GM11168 (cell line): ENCODE measurements at regions not wholly inside any gene's neighbourhood (a gene's known extent, or its start where the extent isn't known, plus 50 kb on each side); places are given as distances from the start of the nearest gene placed in this dataset.
"Not testable (repeated sequence)": the region's sequence is repeated elsewhere in the genome, so short reads cannot be mapped to it uniquely, and the experiment has no call there.

Experiments
- in situ Hi-C: fragments of 300-500 bp; cut with MboI; formaldehyde crosslinking; loops from one replicate; pipeline ENCODE4 v1.12.0; 2022; ENCODE audit warnings: low sequenced_read_pairs; ENCODE audit not compliant: unreplicated experiment

DNA sequence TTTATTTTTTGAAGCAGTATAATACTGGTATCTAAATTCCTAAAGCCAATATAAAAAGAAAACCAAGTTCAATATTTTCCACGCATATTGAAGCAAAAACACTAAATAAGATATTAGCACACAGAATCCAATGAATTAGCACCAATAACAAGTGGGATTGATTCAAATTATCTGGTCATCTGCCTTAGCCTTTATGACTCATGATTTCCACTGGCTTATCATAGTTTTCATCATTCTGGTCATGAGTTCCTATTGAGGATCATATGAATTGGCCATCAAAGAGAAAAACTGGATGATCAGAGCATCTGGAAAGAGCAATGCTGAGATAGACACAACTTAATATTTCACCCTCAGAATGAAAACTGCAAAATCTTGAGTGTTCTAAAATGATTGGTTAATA, 809.9 kb downstream of the MCTP2 start:
- in situ Hi-C loops: no loop called here

DNA sequence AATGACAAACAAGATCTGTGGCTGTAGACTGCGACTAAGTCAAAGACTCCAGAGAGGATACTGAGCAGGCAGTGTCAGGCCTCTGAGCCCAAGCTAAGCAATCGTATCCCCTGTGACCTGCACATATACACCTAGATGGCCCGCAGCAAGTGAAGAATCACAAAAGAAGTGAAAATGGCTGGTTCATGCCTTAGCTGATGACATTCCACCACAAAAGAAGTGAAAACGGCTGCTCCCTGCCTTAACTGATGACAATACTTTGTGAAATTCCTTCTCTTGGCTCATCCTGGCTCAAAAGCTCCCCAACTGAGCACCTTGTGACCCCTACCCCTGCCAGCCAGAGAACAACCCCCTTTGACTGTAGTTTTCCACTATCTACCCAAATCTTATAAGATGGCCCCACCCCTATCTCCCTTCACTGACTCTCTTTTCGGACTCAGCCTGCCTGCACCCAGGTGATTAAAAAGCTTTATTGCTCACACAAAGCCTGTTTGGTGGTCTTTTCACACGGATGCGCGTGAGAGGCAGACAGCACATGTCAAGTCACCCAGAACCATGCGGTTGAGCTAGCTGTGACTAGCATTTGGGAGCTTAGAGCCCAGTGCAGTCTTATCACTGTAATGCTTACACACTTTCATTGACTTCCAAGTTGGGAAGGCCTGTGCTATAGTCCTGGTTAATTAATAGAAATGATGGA, 812.0 kb downstream of the MCTP2 start:
- in situ Hi-C loops: not testable (repeated sequence)

DNA sequence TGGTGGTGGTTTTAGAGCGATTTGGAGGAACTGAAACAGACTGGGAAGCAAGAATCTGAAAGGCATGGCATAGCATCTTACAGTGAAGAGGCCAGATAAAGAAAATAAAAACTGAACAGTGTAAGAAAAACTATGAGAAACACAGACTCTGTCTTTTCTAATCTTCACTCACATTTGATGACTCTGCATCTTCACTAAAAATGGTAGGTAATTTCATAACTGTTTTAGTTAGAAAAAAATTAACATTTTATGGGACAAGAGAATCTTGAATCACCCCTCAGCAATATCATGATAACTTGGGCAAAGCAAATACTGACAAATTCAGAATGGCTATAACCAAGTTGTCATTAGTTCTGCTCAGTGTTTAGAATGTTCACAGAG, 812.6 kb downstream of the MCTP2 start:
- in situ Hi-C loops: no loop called here

DNA sequence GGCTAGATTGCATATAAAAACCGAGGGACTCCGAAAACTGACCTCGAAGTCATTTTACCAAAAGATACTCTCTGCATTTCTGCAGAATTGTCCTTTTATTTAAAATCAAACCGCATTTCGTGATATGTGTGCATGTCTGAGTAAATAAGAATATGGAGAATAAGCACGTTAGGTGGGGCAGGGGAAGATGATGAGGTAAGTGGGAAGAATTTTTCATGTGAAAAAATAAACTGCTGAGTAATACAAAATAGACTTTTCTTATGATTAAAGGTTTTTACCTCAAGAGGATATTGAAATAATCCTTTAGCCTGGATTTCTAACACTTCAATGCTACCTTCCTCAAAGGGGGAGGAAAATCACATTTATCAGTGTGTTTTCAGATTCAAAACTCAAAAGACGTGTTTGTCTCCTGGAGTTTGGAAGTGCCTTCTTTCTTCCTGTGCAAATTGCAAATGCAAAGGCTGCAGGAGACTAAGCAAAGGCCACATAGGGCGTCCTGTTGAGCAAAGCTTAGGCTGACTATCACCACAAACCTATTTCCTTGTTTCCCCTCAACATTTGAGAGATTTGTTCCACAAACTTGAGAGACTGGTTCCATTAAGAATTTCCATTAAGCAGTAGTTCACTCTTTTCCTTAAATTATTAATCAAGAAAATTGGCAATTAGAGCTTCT, 813.5 kb downstream of the MCTP2 start:
- in situ Hi-C loops: no loop called here

DNA sequence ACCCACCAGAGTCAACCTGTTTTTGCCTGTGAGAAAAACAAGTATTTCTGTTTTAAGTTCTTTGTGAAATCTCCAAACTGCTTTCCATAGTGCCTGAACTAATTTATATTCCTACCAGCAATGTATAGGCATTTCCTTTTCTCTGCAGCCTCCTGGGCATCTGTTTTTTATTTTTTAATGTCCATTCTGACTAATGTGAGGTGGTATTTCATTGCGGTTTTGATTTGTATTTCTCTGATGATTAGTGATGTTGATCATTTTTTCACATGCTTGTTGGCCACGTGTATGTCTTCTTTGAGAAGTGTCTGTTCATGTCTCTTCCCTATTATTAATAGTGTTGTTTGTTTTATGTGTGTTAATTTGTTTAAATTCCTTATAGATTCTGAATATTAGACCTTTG, 820.5 kb downstream of the MCTP2 start:
- in situ Hi-C loops: no loop called here

DNA sequence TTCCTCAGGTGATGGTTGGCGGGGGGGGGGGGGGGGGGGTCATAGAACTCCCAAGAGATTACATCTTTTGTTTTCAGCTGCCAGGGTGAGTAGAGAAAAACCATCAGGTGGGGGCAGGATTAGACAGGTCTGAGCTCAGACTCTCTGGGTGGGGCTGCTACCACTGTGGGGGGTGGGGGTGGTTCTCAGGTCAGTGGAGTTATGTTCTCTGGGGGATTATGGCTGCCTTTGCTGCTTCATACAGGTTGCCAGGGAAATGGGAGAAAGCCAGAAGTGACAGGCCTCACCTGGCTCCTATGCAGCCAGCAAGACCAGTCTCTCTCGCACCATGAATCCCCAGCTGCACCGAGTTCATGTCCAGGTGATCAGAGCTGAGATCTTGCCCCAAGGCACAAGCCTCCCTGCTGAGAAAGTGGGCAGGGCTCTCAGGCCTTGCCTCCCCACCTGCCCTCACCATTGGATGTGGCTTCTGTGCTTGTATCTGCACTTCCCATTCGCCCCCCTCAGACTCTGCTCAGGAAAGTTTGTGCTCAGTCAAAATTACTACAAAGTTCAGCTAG, 828.1 kb downstream of the MCTP2 start:
- in situ Hi-C loops: no loop called here

DNA sequence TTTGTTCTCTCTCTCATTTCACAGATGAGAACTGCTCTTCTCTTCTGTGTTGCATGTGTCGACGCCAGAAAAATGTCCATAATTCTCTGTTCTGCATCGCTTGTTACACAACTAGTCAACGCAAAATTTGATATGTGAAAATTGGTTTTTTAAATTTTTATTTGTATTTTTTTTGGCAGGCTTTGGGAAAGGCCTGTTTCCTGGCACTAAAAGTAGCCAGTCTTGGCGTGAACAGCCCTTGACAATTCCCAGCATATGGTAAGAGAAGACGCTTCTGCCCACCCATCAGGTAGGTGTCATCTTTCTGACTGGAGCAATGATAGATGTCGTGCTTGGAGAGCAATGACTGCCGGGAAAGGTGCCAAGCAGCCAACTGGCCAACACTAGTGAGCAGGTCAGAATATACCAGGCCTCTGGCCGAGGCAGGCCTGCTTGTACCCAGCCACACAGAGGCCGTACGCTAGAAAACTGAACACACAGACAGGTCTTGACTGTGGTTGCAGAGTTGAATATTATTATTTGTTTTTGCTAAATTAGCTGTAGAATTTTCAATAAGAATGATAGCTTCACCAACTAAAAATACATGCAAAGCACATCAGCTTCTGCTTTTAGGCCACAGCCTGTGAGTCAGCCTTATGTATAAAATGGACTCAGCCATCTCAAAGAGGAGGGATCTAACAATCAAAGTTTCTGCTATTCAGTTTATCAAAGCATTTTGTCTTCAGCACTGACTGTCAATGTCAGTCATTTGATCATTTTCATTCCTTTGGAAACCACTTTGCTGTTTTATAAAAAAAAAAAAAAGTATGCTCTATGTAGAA, 837.5 kb downstream of the MCTP2 start:
- in situ Hi-C loops: no loop called here

DNA sequence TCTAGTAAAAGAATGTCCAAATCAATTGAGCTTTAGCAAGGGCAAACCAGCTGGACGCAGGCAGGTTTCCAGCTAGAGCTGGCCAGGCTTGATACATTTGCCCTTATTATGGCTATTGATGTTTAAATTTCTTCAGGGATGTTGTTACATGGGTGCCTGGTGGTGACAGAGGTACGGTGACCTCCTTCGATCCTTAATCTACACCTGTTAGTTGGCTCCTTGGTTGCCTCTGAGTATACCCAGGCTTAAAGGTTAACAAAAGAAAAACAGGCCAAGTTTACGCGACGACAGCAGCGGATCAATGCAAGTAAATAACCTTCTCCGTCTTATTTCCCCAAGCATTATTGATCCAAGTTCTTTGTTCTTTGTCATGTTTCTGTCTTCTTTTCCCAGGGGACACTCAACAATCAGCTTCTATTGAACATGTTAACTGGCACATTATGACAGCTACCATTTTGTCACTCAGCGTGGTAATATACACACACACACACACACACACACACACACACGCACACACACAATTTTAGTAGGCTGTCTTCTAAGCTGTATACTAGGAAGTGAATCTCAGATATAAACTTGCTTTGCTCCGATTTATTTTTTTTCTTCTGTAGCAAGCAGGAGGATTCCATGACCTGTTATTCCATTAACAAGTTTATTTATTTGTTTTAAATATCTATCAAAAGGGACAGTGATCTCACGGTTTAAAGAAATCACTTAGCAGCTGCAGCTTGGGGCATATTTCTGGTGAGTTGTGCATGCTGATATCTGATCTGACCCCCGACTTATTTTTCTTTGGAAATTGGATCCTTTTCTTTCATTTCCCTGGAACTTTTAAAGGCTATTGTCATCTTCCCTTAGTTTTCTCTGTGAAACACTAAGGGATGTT, 844.7 kb downstream of the MCTP2 start:
- in situ Hi-C loops: no loop called here

DNA sequence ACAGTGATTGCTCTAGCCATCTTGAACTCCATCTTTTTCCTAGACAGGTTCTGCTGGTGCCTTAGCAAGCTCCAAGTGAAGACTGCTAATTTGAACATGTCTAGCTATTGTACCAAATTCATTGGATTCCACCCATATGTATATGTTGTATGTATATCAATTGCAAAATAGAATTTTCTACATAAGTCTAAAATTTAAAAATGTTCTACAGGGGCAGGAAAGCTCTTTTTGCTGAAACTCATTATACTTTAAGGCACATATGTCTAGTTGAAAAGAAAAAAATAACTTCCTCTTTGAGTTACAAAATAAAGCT, 845.3 kb downstream of the MCTP2 start:
- in situ Hi-C loops: no loop called here

DNA sequence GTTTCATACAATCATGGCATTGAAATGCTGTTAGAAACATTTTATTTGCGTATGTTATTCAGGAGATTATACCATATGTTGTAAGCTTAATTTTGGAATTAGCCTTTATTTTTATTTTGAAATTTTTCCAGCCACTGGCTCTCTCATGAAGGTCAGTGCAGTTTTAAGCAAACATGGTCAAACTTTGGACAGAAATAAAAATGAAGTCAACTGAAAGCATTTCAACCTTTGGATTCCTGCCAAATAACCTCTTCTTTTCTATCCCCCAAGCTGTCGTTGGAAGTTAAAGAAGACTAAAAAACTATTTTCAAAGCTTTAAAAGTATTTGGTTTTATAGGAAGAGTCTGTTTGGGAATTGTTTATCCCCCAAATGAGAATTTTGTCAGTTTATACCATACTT, 846.6 kb downstream of the MCTP2 start:
- in situ Hi-C loops: no loop called here

DNA sequence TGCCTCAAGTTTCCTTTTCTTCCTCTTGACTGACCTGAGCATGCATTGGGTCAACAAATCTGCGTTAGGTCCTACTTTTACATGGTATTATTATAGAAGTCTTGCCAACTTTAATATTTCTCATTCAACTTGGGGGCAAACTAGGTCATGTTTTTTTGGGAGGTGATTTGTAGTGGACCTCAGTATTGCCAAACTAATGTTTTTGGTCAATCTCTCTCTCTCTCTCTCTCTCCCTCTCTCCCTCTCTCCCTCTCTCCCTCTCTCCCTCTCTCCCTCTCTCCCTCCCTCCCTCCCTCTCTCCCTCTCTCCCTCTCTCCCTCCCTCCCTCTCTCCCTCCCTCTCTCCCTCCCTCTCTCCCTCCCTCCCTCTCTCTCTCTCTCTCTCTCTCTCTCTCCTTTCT, 848.9 kb downstream of the MCTP2 start:
- in situ Hi-C loops: not testable (repeated sequence)

DNA sequence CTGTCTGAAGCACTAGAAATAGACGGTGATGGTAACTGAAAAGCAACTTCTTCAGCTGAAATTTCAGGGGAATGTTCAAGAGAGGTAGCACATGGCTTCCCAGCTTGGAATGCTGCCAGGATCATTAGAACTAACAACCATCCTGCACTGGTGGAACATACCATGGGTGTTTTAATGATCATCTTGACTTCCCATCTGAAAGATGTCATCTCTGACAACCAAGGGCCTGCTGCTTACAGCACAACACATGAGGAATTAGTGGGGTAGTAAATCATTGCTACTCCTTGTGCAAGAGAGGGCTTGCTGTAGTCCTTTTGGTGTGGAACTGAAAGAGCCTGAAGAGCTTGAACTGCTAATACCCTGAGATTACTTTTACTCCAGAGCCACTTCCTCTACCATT, 853.7 kb downstream of the MCTP2 start:
- in situ Hi-C loops: no loop called here

DNA sequence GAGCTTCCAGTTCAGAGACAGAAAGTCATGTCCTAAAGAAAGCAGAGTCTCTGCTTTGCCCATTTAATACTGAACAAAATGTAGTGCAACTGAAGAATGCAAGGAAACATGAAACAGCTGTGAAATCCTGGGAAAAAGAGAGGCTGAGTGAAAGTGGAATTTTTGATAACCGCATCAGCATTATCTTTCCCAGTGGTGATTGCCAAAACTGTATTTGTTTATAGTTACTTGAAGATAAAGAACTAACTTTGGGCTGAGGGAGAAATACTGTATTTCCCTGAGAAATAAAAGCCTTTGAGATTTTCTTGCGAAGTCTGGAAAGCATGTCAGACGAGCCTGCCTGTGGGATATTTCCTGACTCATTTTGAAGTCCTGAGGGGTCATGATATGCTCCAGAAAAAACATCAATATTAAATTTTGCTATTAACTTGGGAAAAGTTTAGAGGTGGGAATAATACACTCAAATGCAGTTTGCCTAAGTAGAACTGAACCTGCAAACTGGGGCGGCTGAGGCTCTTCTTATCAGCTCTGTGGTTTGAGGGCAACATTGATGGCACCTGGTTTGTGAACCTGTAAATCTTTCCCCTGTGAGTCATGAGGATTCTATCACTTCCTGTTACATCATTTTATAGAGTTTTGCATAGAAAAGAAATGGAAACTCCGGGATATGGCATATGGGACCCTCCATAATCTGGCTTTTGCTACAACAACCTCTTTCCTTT, 855.3 kb downstream of the MCTP2 start:
- in situ Hi-C loops: no loop called here

DNA sequence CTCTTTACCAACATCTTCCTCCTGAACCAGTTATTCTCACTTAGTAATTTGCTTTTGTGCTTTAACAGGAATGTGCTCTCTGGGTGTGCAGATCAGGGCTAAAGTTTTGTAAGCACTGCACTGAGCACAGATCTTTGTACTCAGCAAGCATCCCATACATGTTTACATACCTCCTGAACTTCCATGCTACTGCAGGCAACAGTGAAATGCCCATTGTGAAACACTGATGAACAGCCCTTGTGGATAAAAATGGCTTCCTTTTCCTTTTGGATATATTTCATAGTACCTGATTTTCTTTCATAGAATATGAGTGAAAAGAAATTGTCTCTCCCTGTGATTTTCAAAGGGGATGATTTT, 855.9 kb downstream of the MCTP2 start:
- in situ Hi-C loops: no loop called here

DNA sequence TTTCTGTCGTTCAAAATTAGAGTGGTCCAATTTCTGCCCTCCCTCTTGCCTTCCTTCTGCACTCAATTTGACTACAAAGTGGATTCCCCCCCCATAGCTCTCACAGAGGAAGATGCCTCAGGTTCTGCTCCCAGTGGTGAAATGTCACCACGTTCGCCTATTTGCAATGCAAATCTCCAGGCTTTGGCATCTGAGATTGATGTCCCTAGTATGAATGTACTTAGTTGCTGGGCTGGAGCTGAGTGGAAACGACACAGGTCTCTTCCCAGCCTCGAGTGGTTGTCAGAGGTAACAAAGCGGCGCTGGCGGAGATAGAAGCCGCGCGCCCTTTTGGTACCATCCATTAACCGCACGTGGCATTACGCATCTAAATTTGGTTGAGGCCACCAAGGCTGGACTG, 860.1 kb downstream of the MCTP2 start:
- in situ Hi-C loops: no loop called here

DNA sequence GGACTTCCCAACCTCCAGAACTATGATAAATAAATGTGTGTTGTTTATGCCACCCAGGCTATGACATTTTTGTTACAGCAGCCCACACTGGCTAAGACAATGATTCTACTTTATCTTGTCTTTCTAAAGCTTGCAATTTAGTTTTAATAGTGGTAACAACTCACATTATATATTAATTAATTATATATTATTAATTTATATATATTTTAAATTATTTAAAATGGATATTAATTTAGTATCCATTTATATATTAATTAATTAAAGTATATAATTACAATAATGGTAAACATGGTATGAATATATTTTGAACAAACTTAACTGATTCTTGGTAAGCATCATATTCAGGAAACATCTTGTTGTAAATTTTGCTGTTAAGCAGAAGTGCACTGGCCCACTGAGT, 863.9 kb downstream of the MCTP2 start:
- in situ Hi-C loops: no loop called here

DNA sequence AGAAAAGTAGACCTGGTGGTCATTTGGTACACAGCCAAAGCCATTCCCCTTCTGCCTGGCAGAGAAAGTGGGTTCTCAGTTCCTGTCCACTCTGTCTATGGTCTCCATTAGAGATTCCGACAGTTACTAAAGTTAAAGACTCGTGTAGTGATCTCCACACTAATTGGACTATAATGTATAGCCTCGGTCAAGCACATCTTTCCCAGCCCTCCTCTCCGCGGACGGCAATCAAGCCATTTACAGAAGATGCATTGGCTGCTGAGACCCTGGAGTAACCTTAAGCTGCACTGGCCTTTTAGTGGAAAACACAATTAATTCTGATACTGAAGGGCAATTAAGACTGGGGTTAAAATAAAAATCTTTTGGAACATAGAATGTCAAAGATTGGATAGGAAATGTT, 865.3 kb downstream of the MCTP2 start:
- in situ Hi-C loops: no loop called here

DNA sequence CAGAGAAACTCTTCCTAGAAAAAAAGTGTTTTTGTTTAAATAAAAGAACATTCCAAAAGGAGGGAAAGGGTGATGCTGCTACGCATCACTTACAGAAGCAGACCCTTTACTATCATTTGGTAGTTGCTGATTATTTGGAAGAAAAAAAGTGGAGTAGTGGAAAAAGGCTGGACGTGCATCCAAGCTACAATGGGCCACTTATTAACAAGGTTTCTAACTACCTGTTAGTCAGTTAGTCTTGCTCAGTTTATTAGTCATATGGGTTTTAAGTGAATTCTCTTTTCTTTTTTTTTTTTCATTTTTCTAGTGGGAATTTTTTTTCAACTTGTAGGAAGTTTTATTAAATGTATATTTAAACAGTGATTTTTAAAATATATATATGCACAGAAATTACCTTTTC, 866.0 kb downstream of the MCTP2 start:
- in situ Hi-C loops: no loop called here

DNA sequence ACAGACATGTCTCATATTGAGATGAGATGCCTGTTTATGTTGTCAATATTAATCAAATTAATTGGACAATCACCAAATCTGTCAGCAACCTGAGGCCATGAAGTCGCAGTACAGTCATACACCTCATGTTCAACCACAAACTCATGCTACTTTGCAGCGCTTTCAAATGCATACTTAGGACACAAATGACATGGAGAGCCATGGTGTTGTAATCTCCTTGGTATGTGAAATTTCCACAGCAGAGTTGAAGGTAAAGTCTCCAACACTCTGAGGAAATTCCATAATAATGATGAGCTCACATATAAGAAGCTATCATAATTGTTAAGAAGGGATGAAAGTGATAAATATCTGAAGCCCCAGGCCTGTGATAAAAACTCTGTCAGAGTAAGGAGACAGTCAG, 873.9 kb downstream of the MCTP2 start:
- in situ Hi-C loops: no loop called here

DNA sequence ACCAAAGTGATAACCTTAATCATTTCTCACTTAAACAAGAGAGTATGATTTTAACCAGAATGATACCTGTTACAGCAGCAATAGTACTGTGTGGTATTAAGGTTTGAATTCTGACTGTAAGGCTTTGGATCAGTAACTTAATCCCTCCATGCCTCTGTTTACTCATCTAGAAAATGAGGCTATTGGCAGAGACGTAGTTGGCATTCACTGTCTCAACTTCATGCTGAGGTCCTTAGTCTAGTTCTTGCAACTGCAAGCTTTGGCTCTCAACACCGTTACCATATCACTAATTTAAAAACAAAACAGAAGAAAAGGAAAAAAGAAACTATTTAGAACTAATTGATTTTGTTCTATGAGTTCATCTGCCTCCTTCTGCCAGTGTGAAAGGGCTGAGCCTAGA, 875.4 kb downstream of the MCTP2 start:
- in situ Hi-C loops: no loop called here
